SK-N-SH treated with all-trans-retinoic acid at 6 μM for 48 hours (cell line): ENCODE measurements at regions not wholly inside any gene's neighbourhood (a gene's known extent, or its start where the extent isn't known, plus 50 kb on each side); places are given as distances from the start of the nearest gene placed in this dataset.

ENCODE experiments used
- ATAC-seq: fragments of 200-7000 bp; cut with Tn5 transposase; 3 replicates; pipeline ENCODE4 v1.9.1; 2020; ENCODE audit warnings: mild to moderate bottlenecking, moderate library complexity
- BACH2 ChIP-seq: fragments of 250-450 bp; sonication (Bioruptor Pico); IDR thresholded peaks from 2 replicates; pipeline ENCODE4 v1.9.0; 2021; ENCODE audit warnings: mild to moderate bottlenecking, borderline replicate concordance
- CSRNP3 ChIP-seq: fragments of 250-450 bp; sonication (Bioruptor Pico); IDR thresholded peaks from 2 replicates; pipeline ENCODE4 v1.5.1; 2021; ENCODE audit warnings: mild to moderate bottlenecking, moderate library complexity
- GLIS3 ChIP-seq: fragments of 250-450 bp; sonication (Bioruptor Pico); IDR thresholded peaks from 2 replicates; pipeline ENCODE4 v1.5.0; 2020; ENCODE audit warnings: mild to moderate bottlenecking, moderate library complexity
- ISL1 ChIP-seq: fragments of 250-450 bp; sonication (Bioruptor Pico); IDR thresholded peaks from 2 replicates; pipeline ENCODE4 v2.1.2; 2022; ENCODE audit warnings: mild to moderate bottlenecking, moderate library complexity
- OSR1 ChIP-seq: fragments of 250-450 bp; sonication (Bioruptor Pico); IDR thresholded peaks from 2 replicates; pipeline ENCODE4 v1.8.0; 2022; ENCODE audit warnings: moderate library complexity, mild to moderate bottlenecking, inconsistent platforms
- PPARA ChIP-seq: fragments of 250-450 bp; sonication (Bioruptor Pico); IDR thresholded peaks from 2 replicates; pipeline ENCODE4 v1.5.0; 2020; ENCODE audit warnings: mild to moderate bottlenecking, borderline replicate concordance
- SNAI2 ChIP-seq: fragments of 250-450 bp; sonication (Bioruptor Pico); IDR thresholded peaks from 2 replicates; pipeline ENCODE4 v1.5.0; 2020; ENCODE audit warnings: mild to moderate bottlenecking, moderate library complexity
- TCF4 ChIP-seq: fragments of 250-450 bp; sonication (Bioruptor Pico); IDR thresholded peaks from 2 replicates; pipeline ENCODE4 v1.8.0; 2021; ENCODE audit warnings: mild to moderate bottlenecking, moderate library complexity, borderline replicate concordance
- TSHZ2 ChIP-seq: fragments of 250-450 bp; sonication (Bioruptor Pico); IDR thresholded peaks from 2 replicates; pipeline ENCODE4 v1.5.0; 2020; ENCODE audit warnings: mild to moderate bottlenecking, moderate library complexity
- ZNF70 ChIP-seq: fragments of 450-650 bp; formaldehyde crosslinking; IDR thresholded peaks from 2 replicates; pipeline ENCODE4 v1.5.0; 2020; ENCODE audit warnings: mild to moderate bottlenecking, moderate library complexity
- ZNF8 ChIP-seq: fragments of 450-650 bp; formaldehyde crosslinking; IDR thresholded peaks from 2 replicates; pipeline ENCODE4 v1.5.0; 2020; ENCODE audit warnings: mild to moderate bottlenecking, moderate library complexity

GRCh38 chr13:77969299-77969698, 50.7 kb upstream of the EDNRB start:
- ATAC-seq: no peak

More at GRCh38 chr13:77969299-77969698, 50.7 kb upstream of the EDNRB start:
- TF ChIP-seq ISL1 (CRISPR knock-in tag) (no peak), ZNF8 (CRISPR knock-in tag) (no peak), ZNF70 (CRISPR knock-in tag) (no peak), TCF4 (CRISPR knock-in tag) (no peak), PPARA (CRISPR knock-in tag) (no peak), OSR1 (CRISPR knock-in tag) (no peak), TSHZ2 (no peak), BACH2 (CRISPR knock-in tag) (no peak), CSRNP3 (CRISPR knock-in tag) (no peak), SNAI2 (no peak), GLIS3 (CRISPR knock-in tag) (no peak)
